NCI-H526 treated with DMSO at 0.1 percent for 48 hours (cell line): ENCODE measurements at regions not wholly inside any gene's neighbourhood (a gene's known extent, or its start where the extent isn't known, plus 50 kb on each side); places are given as distances from the start of the nearest gene placed in this dataset.
"Not testable (repeated sequence)": the region's sequence is repeated elsewhere in the genome, so short reads cannot be mapped to it uniquely, and the experiment has no call there.

Experiments
- DNase-seq: peaks from one replicate; lab custom pipeline; 2025; lab: John Stamatoyannopoulos, UW

DNA sequence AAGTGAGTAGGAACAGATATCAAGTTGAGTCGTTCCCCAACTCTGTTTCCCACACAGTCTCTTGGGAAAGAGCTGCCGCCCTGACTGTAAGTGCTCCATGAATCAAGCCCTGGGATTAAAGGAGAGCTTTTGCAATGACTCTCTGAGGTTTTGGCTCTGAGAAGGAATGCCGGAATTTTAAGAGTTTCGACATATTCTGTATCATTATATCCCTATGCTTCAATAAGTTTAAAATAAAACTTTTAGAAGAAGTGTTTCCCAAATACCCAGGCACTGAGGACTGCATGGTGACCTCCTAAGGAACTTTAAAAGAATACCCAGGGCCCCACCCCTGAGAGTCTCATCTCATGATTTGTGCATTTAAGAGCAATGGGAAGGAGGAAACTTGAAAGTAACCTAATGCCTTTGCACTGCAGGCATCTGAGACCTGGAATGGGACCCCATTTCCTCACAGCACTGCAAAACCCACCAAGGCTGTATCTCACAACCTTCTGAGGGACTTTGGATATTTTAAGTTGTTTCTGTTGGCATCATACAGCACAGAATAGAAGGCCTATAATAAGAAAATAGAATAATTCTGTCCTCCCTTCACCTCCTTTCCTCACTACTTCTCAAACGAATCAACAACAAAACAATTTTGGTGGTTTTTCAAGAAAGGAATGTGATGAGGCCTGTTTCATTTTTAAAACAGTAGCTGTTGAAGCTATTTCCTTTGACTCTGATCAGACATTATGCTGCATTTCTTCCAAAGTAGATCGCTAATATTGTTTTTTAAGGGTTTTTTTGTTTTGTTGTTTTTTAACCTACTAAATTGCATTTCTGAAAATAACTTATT, 121.2 kb downstream of the GASK1B start:
- DNase-seq: no peak

- DNase-seq: no peak
Observed at GRCh38 chr4:158050942-158051341, 121.9 kb downstream of the GASK1B start.

DNA sequence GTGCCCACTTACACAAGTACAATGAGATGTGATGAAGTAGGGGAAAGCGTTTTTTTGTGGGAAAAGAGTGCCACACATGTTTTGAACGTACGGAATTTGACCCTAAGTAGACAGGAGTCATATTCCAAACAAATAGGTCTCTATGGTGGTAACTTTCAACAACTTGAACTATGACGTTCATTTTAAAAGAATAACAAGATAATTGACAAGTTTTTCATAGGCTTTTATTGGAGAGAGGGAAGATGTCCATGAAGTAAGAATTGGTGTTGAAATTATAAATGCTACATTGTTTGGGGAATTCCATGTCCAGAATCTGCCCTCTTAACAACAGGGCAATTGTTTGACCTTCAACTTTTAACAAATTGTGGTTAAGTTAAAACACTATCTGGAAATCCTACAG, 126.5 kb downstream of the GASK1B start:
- DNase-seq: no peak

GRCh38 chr4:158043971-158044618, 128.7 kb downstream of the GASK1B start:
- no peak for DNase-seq

GRCh38 chr4:158042591-158043030, 130.2 kb downstream of the GASK1B start:
- DNase-seq: no peak

GRCh38 chr4:158038718-158039117, 134.1 kb downstream of the GASK1B start:
- no peak for DNase-seq

DNA sequence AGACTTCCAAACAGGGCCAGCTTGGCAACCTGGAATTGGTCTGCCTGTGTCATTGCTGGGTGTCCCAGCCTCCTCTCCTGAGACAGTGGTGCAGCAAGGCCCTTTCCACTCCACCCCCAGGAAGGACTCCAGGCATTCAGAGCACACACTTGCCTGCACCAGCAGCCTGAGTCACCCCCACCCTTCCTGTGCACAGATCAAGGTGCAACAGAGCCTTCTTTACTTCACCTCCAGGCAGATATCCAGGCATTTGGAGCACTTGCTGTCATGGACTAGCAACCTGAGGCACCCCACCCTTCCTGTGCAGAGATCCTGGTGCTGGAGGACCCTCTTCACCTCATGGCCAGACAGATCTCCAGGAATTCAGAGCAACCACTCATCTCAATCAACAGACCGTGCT, 135.8 kb downstream of the GASK1B start:
- DNase-seq: no peak

- no peak for DNase-seq
Observed at GRCh38 chr4:158035662-158036195, 137.1 kb downstream of the GASK1B start.

GRCh38 chr4:158033416-158034120, 139.3 kb downstream of the GASK1B start:
- DNase-seq: no peak

- DNase-seq: no peak
Observed at GRCh38 chr4:158032733-158033415, 140.0 kb downstream of the GASK1B start.

- DNase-seq: not testable (repeated sequence)
Observed at GRCh38 chr4:158028381-158028780, 144.4 kb downstream of the GASK1B start.

- DNase-seq: no peak
Observed at GRCh38 chr4:158025131-158025530, 147.7 kb downstream of the GASK1B start.

- DNase-seq: no peak
Observed at GRCh38 chr4:158020734-158021346, 152.0 kb downstream of the GASK1B start.

- DNase-seq: no peak
Observed at GRCh38 chr4:158020176-158020575, 152.6 kb downstream of the GASK1B start.

DNA sequence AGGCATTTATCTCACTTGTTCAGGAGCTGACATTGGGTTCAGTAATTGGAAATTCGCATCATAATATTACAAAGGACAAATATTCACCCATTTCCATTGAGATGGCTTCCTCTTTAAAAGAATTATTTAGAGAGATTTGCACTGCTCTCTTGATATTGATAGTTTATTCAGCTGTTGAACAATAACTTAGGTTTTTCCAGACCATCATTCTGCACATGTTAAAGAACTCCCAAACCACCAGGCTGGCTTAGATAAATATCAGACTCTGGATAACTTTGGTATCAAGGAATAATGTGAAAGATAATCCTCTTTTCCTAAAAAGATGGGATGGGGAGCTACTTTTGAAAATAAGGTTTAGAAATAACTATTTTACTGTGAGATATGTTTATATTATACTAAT, 154.0 kb downstream of the GASK1B start:
- DNase-seq: no peak

DNA sequence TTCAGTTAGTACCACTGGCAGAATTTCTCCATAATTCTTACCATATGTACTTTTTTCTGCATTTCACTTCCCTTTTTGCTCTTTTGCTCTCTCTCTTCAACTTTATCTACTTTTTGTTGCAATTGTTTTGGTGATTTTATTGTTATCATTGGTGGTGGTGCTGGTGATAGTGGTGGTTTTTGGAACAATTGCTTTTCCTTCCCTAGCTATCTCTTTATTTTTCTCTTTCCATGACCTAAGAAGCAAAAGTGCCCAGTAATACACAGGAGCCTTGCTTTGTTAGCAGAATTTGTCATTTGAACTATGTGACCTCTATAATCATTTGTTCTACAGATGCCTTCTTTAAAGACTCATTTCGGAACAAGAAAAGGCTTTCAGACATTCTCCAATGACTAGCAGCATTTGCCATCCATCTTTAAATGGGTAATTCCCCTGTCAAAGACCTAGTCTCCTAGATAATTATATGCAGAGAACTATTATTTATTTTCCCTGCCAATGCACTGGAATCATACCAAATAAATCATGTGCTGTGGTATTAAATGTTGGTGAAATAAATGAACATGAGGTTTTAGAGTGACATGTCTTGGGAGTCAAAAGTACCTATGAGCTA, 154.5 kb downstream of the GASK1B start:
- no peak for DNase-seq

DNA sequence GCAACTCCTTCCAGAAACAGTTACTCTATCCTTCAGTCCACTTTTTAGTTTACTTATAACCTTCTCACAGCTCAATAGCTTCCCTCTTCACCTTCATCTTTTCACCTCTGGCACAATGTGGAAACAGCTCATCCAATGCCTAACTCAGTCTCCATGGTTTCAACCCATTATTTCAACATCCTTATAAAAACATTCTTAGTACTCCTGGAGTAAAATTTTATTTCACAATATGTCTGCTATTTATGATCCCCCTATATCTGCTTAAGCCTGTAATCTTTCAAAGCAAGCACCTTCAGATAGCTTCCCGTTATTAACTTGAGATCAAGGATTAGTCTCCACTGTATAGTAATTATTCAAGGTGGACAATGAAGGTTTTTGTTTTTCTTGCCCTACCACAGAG, 156.3 kb downstream of the GASK1B start:
- DNase-seq: no peak

DNA sequence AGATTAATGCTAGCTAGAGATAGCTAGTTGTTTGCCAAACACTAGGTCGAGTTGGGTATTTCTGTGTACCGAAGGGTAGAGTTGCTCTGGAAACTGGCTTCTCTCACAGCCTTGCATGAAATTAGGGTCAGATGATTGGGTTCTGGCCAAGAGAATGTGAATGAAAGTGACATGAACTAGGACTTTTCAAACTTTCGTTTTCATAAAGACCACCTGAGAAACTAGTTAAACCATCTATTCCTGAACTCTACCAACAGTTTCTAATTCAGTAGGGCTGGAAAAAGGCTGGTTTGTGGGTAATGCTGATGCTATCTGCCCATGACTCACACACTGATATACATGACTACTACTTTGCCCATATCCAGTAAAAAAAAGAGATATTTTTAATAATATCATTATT, 157.6 kb downstream of the GASK1B start:
- no peak for DNase-seq

DNA sequence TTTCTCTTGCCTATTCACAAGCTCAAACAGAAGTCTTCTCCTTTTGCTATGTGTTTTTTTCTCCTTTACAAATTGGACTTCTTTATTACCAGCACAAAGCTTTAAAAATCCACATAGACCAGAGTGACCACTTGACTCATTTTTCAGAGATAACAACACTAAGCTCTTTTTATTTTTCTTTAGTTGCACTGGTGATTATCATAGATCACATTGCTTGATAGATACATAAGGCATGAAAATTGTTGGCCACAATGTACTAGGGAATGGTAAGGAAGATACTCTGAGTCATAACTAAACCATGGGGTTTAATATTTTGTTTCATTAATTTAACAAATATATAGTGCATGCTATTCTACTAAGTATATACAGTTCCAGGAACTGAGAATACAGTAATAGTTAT, 159.0 kb downstream of the GASK1B start:
- no peak for DNase-seq

GRCh38 chr4:158010361-158010760, 162.5 kb downstream of the GASK1B start:
- DNase-seq: no peak

DNA sequence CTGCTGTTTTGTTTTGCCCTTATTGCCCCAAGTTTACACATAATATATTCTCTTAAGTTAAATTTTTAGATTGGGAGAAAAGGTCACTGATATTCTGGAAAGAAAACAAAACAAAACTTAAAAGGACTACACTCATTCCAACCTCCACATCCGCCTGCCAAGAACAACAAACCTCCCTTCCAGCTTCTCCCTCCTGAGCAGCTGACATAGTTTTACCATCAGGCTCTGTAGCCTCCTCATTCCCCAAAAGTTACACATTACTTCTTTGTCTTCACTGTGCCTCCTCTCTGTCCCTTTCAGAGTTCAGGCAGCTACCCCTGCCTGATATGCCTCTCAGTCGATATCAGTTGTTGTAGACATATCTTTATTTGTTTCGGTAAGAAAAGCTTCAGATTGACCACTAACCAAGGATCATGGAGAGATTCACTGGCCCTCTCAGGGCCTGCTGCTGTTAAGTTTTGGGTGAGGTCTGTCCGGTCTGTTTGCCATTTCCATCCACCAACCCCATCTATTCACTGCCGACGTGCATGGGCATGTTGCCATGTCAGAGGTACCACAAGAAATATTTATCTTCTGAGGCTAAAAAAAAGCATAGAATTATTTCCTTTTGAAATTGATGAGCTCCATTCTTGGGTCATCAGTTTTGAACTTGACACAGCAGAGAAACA, 164.1 kb downstream of the GASK1B start:
- no peak for DNase-seq
